Suprapubic skin (tissue), 3 donors: ENCODE measurements at regions not wholly inside any gene's neighbourhood (a gene's known extent, or its start where the extent isn't known, plus 50 kb on each side); places are given as distances from the start of the nearest gene placed in this dataset.

Experiments used
- CTCF ChIP-seq, 2 donors: fragments of 200-600 bp in 1 of 2; fragments of 450-650 bp in 1 of 2; sonication (generic) in 1 of 2; IDR thresholded peaks; one replicate each; pipeline ENCODE4 v1.5.1; 2016 to 2019; ENCODE audit warnings: antibody characterized with exemption in 2 of 2, mild to moderate bottlenecking in 1 of 2, moderate library complexity in 1 of 2
- EP300 ChIP-seq: sonication (generic); formaldehyde crosslinking; IDR thresholded peaks from one replicate; pipeline ENCODE4 v1.6.1; 2017; ENCODE audit warnings: antibody characterized with exemption
- POLR2A ChIP-seq, 2 donors: fragments of 450-650 bp; IDR thresholded peaks; one replicate each; pipeline ENCODE4 v1.6.1; 2017; ENCODE audit warnings: antibody characterized with exemption in 2 of 2, mild to moderate bottlenecking in 2 of 2, moderate library complexity in 2 of 2

GRCh38 chr15:61425934-61426333 lies 196.8 kb upstream of the RORA start:
- no peak for TF ChIP-seq CTCF (IDR thresholded peaks at IDR 0.05)
- no peak for TF ChIP-seq POLR2A (IDR thresholded peaks at IDR 0.05)
- no peak for TF ChIP-seq EP300
